PFSK-1 (cell line): ENCODE measurements at regions not wholly inside any gene's neighbourhood (a gene's known extent, or its start where the extent isn't known, plus 50 kb on each side); places are given as distances from the start of the nearest gene placed in this dataset.

Experiments
- FOXP2 ChIP-seq: optimal IDR thresholded peaks from 2 replicates; pipeline ENCODE3; 2011; ENCODE audit warnings: borderline replicate concordance, control low read depth, inconsistent platforms; ENCODE audit not compliant: insufficient read depth; ENCODE audit errors: extremely low read length, extremely low read depth
- POLR2AphosphoS5 ChIP-seq: IDR thresholded peaks from 2 replicates; pipeline ENCODE4 v1.6.1; 2012; ENCODE audit warnings: low read depth, mild to moderate bottlenecking, control low read depth, low read length, moderate library complexity
- REST ChIP-seq, 2 experiments: IDR thresholded peaks; 2 replicates each; pipeline versions ENCODE4 v1.6.1 to v1.8.0; 2011 to 2012; ENCODE audit warnings: low read depth in 2 of 2, low read length in 2 of 2, control low read depth in 1 of 2, inconsistent platforms in 1 of 2, mild to moderate bottlenecking in 1 of 2, moderate library complexity in 1 of 2; ENCODE audit not compliant: insufficient read depth in 1 of 2
- SIN3A ChIP-seq: IDR thresholded peaks from 2 replicates; pipeline ENCODE4 v1.6.1; 2012; ENCODE audit warnings: mild to moderate bottlenecking, low read length, moderate library complexity, borderline replicate concordance; ENCODE audit not compliant: insufficient read depth
- TAF1 ChIP-seq: IDR thresholded peaks from 2 replicates; pipeline ENCODE4 v1.6.1; 2012; ENCODE audit warnings: low read length, control low read depth, borderline replicate concordance; ENCODE audit not compliant: insufficient read depth

GRCh38 chr16:88302666-88303065 is 80.1 kb upstream of the ZNF469 start:
- no peak for TF ChIP-seq TAF1
- TF ChIP-seq POLR2AphosphoS5 = no peak
- no peak for TF ChIP-seq FOXP2
- no peak for TF ChIP-seq SIN3A
- TF ChIP-seq REST (IDR thresholded peaks at IDR 0.05; ENCODE audit: insufficient read depth in 1 of 2, low read depth in 2 of 2, low read length in 2 of 2) = no peak

GRCh38 chr16:88303405-88303804 is 79.4 kb upstream of the ZNF469 start:
- TF ChIP-seq TAF1 (no peak), FOXP2 (no peak), REST (IDR thresholded peaks at IDR 0.05; ENCODE audit: insufficient read depth in 1 of 2, low read depth in 2 of 2, low read length in 2 of 2) (no peak), SIN3A (no peak), POLR2AphosphoS5 (no peak)

DNA sequence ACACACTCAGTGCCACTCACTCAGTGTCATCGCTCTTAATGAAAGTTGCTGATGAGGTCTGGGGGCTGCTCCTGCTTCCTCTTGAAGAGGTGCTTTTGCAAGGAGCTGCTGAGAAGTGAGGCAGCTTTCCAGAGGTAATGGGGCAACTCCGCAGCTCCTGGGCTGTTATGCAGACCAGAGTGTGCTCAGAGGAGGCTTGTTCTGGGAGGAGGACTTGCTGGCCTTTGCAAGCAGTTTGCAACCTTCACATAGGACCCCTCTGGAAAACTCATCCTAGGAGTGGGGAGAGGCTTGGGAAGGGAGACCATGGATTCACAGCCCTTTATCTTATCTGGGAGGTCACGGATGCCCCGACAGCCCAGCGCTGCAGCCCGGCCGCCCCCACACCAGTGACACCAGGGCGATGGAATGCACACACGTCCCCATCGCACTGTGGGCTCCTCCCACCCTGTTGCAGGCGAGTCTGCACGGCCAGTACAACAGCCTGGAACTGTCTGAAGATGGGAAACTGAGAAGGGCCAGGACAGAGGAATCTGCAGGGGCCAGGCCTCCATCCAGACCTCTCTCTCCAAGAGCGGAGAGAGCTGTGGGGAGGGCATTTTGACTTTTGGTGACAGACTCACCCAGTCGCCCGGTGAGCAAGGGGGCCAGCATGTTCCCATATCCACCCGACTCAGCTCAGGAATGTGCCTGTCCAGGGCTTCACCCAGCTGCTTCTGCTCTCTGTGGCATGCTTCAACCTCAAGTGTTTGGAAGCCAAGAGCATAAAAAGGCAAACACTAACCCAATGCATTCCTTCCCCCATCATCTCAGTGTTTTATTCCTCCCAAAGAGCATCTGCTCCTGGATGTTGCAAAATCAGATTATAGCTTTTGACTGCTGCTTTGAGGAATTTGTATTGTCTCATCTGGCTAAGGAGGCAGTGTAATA is 78.6 kb upstream of the ZNF469 start:
- no peak for TF ChIP-seq TAF1
- TF ChIP-seq REST (IDR thresholded peaks at IDR 0.05; ENCODE audit: insufficient read depth in 1 of 2, low read depth in 2 of 2, low read length in 2 of 2) = no peak
- no peak for TF ChIP-seq FOXP2
- no peak for TF ChIP-seq POLR2AphosphoS5
- TF ChIP-seq SIN3A = no peak

DNA sequence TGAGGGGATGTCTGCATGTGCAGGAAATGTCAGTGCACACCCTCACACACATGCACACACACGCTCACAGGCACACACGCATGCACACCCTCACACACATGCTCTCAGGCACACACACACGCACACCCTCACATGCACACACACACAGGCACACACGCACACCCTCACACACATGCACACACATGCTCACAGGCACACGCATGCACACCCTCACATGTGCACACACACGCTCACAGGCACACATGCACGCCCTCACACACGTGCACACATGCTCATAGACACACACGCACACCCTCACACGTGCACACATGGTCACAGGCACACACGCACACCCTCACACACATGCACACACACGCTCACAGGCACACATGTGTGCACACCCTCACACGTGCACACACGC is 77.6 kb upstream of the ZNF469 start:
- no peak for TF ChIP-seq FOXP2

DNA sequence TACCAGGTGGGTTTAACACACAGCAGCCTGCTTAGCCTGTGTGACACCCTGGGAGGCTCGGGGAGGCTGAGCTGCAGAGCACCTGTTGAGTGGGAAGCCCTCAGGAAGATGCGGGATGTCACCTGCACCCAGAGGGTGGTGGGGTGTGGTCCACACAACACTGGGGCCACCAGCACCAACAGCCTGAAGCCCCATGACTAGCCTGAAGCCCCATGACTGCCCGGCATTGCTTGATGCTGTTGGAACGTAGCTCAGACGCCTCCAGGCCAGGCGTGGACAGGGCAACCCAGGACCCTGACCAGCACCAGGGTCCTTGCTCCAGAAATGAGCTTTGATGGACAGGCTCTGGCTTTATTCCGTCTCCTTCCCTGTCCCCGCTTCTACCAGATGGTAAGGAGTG is 76.3 kb upstream of the ZNF469 start:
- TF ChIP-seq TAF1 (no peak), POLR2AphosphoS5 (no peak), FOXP2 (no peak), REST (IDR thresholded peaks at IDR 0.05; ENCODE audit: insufficient read depth in 1 of 2, low read depth in 2 of 2, low read length in 2 of 2) (no peak), SIN3A (no peak)
